GM12872 (cell line): ENCODE measurements at regions not wholly inside any gene's neighbourhood (a gene's known extent, or its start where the extent isn't known, plus 50 kb on each side); places are given as distances from the start of the nearest gene placed in this dataset.

Experiments
- CTCF ChIP-seq: IDR thresholded peaks from 3 replicates; pipeline ENCODE4 v1.5.1; 2011; ENCODE audit warnings: low read depth, mild to moderate bottlenecking, low read length, moderate library complexity; ENCODE audit not compliant: insufficient read depth

GRCh38 chr19:29308977-29309590 lies 96.1 kb upstream of the UQCRFS1 start:
- TF ChIP-seq CTCF = no peak

- no peak for TF ChIP-seq CTCF
Measured at GRCh38 chr19:29309637-29310036, 96.7 kb upstream of the UQCRFS1 start.

GRCh38 chr19:29311191-29311790 lies 98.3 kb upstream of the UQCRFS1 start:
- no peak for TF ChIP-seq CTCF

- TF ChIP-seq CTCF = no peak
Measured at GRCh38 chr19:29315556-29316190, 102.7 kb upstream of the UQCRFS1 start.

- no peak for TF ChIP-seq CTCF
Measured at GRCh38 chr19:29318581-29318980, 105.6 kb upstream of the UQCRFS1 start.

- no peak for TF ChIP-seq CTCF
Measured at GRCh38 chr19:29320086-29320485, 107.1 kb upstream of the UQCRFS1 start.

GRCh38 chr19:29320618-29321017 lies 107.7 kb upstream of the UQCRFS1 start:
- no peak for TF ChIP-seq CTCF
